ENCODE measurements at regions not wholly inside any gene's neighbourhood (a gene's known extent, or its start where the extent isn't known, plus 50 kb on each side); places are given as distances from the start of the nearest gene placed in this dataset.

GRCh38 chr1:4424254-4424653 lies 230.2 kb upstream of the AJAP1 start:
- no peaks in the 10 kb centered on the region for H3K27me3 Mint-ChIP-seq
- no peak for DNase-seq
- POLR2A ChIA-PET: no interaction called here
- H3K4me3 Mint-ChIP-seq: no peak overlapping the region
- H3K27ac Mint-ChIP-seq: no peak overlapping the region
- no peaks in the 10 kb centered on the region for H3K4me1 Mint-ChIP-seq
- H3K9me3 Mint-ChIP-seq: peaks cover 13% of the 10 kb centered on the region
- ATAC-seq (ENCODE audit: low read depth): no peak
- no peaks in the 10 kb centered on the region for H3K36me3 Mint-ChIP-seq

GRCh38 chr1:4424766-4425165 lies 229.6 kb upstream of the AJAP1 start:
- Mint-ChIP-seq H3K27ac (no peak overlapping the region), H3K4me1 (no peaks in the 10 kb centered on the region), H3K36me3 (no peaks in the 10 kb centered on the region), H3K27me3 (no peaks in the 10 kb centered on the region), H3K4me3 (no peak overlapping the region), H3K9me3 (peaks cover 12% of the 10 kb centered on the region)
- DNase-seq (no peak), ATAC-seq (ENCODE audit: low read depth) (no peak)
- POLR2A ChIA-PET: no interaction called here

GRCh38 chr1:4425892-4426291 lies 228.5 kb upstream of the AJAP1 start:
- Mint-ChIP-seq H3K4me1 (no peaks in the 10 kb centered on the region), H3K27me3 (no peaks in the 10 kb centered on the region), H3K4me3 (no peak overlapping the region), H3K27ac (no peak overlapping the region), H3K36me3 (no peaks in the 10 kb centered on the region), H3K9me3 (peaks cover 8% of the 10 kb centered on the region)
- DNase-seq: no peak
- no peak for ATAC-seq (ENCODE audit: low read depth)
- POLR2A ChIA-PET: no interaction called here

GRCh38 chr1:4428711-4429110 lies 225.7 kb upstream of the AJAP1 start:
- POLR2A ChIA-PET: no interaction called here
- ATAC-seq (ENCODE audit: low read depth) (no peak), DNase-seq (no peak)
- no peaks in the 10 kb centered on the region for H3K27me3 Mint-ChIP-seq
- no peaks in the 10 kb centered on the region for H3K36me3 Mint-ChIP-seq
- H3K4me1 Mint-ChIP-seq: no peaks in the 10 kb centered on the region
- H3K27ac Mint-ChIP-seq: no peak overlapping the region
- H3K4me3 Mint-ChIP-seq: no peak overlapping the region
- peaks cover 8% of the 10 kb centered on the region for H3K9me3 Mint-ChIP-seq

GRCh38 chr1:4430406-4431365 lies 223.7 kb upstream of the AJAP1 start:
- Mint-ChIP-seq H3K4me3 (no peak overlapping the region), H3K36me3 (no peaks in the 10 kb centered on the region), H3K9me3 (peaks cover 9% of the 10 kb centered on the region), H3K27me3 (no peaks in the 10 kb centered on the region), H3K4me1 (no peaks in the 10 kb centered on the region), H3K27ac (no peak overlapping the region)
- no peak for DNase-seq
- ATAC-seq (ENCODE audit: low read depth): no peak
- POLR2A ChIA-PET: no interaction called here

- Mint-ChIP-seq H3K4me1 (no peaks in the 10 kb centered on the region), H3K27me3 (no peaks in the 10 kb centered on the region), H3K36me3 (no peaks in the 10 kb centered on the region), H3K9me3 (peaks cover 9% of the 10 kb centered on the region), H3K4me3 (no peak overlapping the region), H3K27ac (no peak overlapping the region)
- DNase-seq: no peak
- POLR2A ChIA-PET: no interaction called here
- ATAC-seq (ENCODE audit: low read depth): no peak
Observed at GRCh38 chr1:4431491-4431890, 222.9 kb upstream of the AJAP1 start.

- POLR2A ChIA-PET: no interaction called here
- DNase-seq: no peak
- Mint-ChIP-seq H3K4me3 (no peak overlapping the region), H3K27ac (no peak overlapping the region), H3K27me3 (no peaks in the 10 kb centered on the region), H3K9me3 (peaks cover 1% of the 10 kb centered on the region), H3K4me1 (no peaks in the 10 kb centered on the region), H3K36me3 (no peaks in the 10 kb centered on the region)
- ATAC-seq (ENCODE audit: low read depth): no peak
Observed at GRCh38 chr1:4433075-4433474, 221.3 kb upstream of the AJAP1 start.

- POLR2A ChIA-PET: no interaction called here
- peaks cover 18% of the 10 kb centered on the region for H3K27me3 Mint-ChIP-seq
- no peak for ATAC-seq (ENCODE audit: low read depth)
Observed at GRCh38 chr1:4444086-4444485, 210.3 kb upstream of the AJAP1 start.

GRCh38 chr1:4447778-4448420 lies 206.5 kb upstream of the AJAP1 start:
- no peak overlapping the region for H3K27ac Mint-ChIP-seq
- H3K27me3 Mint-ChIP-seq: peaks cover 15% of the 10 kb centered on the region

More at GRCh38 chr1:4444086-4444485, 210.3 kb upstream of the AJAP1 start:
- Mint-ChIP-seq H3K4me1 (no peaks in the 10 kb centered on the region), H3K9me3 (no peaks in the 10 kb centered on the region), H3K36me3 (no peaks in the 10 kb centered on the region), H3K27ac (no peak overlapping the region), H3K4me3 (no peak overlapping the region)
- no peak for DNase-seq

GRCh38 chr1:4449972-4450371 lies 204.4 kb upstream of the AJAP1 start:
- Mint-ChIP-seq H3K4me1 (no peaks in the 10 kb centered on the region), H3K27ac (no peak overlapping the region), H3K9me3 (no peaks in the 10 kb centered on the region), H3K4me3 (no peak overlapping the region), H3K27me3 (peaks cover 17% of the 10 kb centered on the region), H3K36me3 (no peaks in the 10 kb centered on the region)
- DNase-seq: no peak
- POLR2A ChIA-PET: no interaction called here
- no peak for ATAC-seq (ENCODE audit: low read depth)

More at GRCh38 chr1:4447778-4448420, 206.5 kb upstream of the AJAP1 start:
- Mint-ChIP-seq H3K9me3 (no peaks in the 10 kb centered on the region), H3K4me1 (no peaks in the 10 kb centered on the region), H3K4me3 (no peak overlapping the region), H3K36me3 (no peaks in the 10 kb centered on the region)
- DNase-seq (no peak), ATAC-seq (ENCODE audit: low read depth) (no peak)
- POLR2A ChIA-PET: no interaction called here

- Mint-ChIP-seq H3K9me3 (peaks cover 2% of the 10 kb centered on the region), H3K4me1 (no peaks in the 10 kb centered on the region), H3K36me3 (no peaks in the 10 kb centered on the region), H3K27me3 (peaks cover 4% of the 10 kb centered on the region), H3K4me3 (no peak overlapping the region), H3K27ac (no peak overlapping the region)
- POLR2A ChIA-PET: no interaction called here
- DNase-seq (no peak), ATAC-seq (ENCODE audit: low read depth) (no peak)
Observed at GRCh38 chr1:4452701-4453100, 201.7 kb upstream of the AJAP1 start.

- Mint-ChIP-seq H3K4me3 (no peak overlapping the region), H3K27me3 (no peaks in the 10 kb centered on the region), H3K27ac (no peak overlapping the region), H3K9me3 (peaks cover 2% of the 10 kb centered on the region), H3K36me3 (no peaks in the 10 kb centered on the region), H3K4me1 (no peaks in the 10 kb centered on the region)
- DNase-seq (no peak), ATAC-seq (ENCODE audit: low read depth) (no peak)
- POLR2A ChIA-PET: no interaction called here
Observed at GRCh38 chr1:4460052-4460451, 194.4 kb upstream of the AJAP1 start.

- Mint-ChIP-seq H3K27ac (no peak overlapping the region), H3K4me3 (no peak overlapping the region), H3K9me3 (peaks cover 2% of the 10 kb centered on the region), H3K36me3 (no peaks in the 10 kb centered on the region), H3K27me3 (no peaks in the 10 kb centered on the region), H3K4me1 (no peaks in the 10 kb centered on the region)
- no peak for DNase-seq
- ATAC-seq (ENCODE audit: low read depth): no peak
- POLR2A ChIA-PET: no interaction called here
Observed at GRCh38 chr1:4460651-4461050, 193.8 kb upstream of the AJAP1 start.

- ATAC-seq (ENCODE audit: low read depth) (no peak), DNase-seq (no peak)
- no peaks in the 10 kb centered on the region for H3K4me1 Mint-ChIP-seq
- H3K36me3 Mint-ChIP-seq: no peaks in the 10 kb centered on the region
- no peaks in the 10 kb centered on the region for H3K9me3 Mint-ChIP-seq
- H3K27ac Mint-ChIP-seq: no peak overlapping the region
- no peaks in the 10 kb centered on the region for H3K27me3 Mint-ChIP-seq
- POLR2A ChIA-PET: no interaction called here
- H3K4me3 Mint-ChIP-seq: no peak overlapping the region
Observed at GRCh38 chr1:4461726-4462290, 192.6 kb upstream of the AJAP1 start.

All from activated naive CD8-positive, alpha-beta T cell treated with anti-CD3 and anti-CD28 coated beads, Interleukin-2, amount 10 ng/mL, durations not matched to agents 7 days and 5 days (primary cell).